Uterus (tissue), 3 donors: ENCODE measurements at regions not wholly inside any gene's neighbourhood (a gene's known extent, or its start where the extent isn't known, plus 50 kb on each side); places are given as distances from the start of the nearest gene placed in this dataset.

Experiments used
- DNase-seq, 2 donors: peaks; one replicate each; pipeline ENCODE4 v3.0.0-alpha.2; 2019 to 2020
- H3K27ac ChIP-seq, 2 donors: fragments of 200-600 bp; sonication (generic); 1 replicate in 1 of 2; 2 replicates in 1 of 2; pipeline ENCODE4 v1.5.1; 2016 to 2018
- H3K27me3 ChIP-seq, 2 donors: fragments of 200-600 bp; sonication (generic); one replicate each; pipeline ENCODE4 v1.5.1; 2018 to 2019; ENCODE audit warnings: control low read depth in 1 of 2
- H3K36me3 ChIP-seq, 2 donors: fragments of 200-600 bp; sonication (generic); one replicate each; pipeline ENCODE4 v1.5.1; 2019; ENCODE audit warnings: control low read depth in 1 of 2
- H3K4me1 ChIP-seq, 2 donors: fragments of 200-600 bp; sonication (generic); one replicate each; pipeline ENCODE4 v1.5.1; 2018 to 2019; ENCODE audit warnings: control low read depth in 1 of 2
- H3K4me3 ChIP-seq, 2 donors: fragments of 200-600 bp; sonication (generic); 1 replicate in 1 of 2; 2 replicates in 1 of 2; pipeline ENCODE4 v1.5.1; 2018 to 2019; ENCODE audit warnings: mild to moderate bottlenecking in 1 of 2
- H3K9me3 ChIP-seq, 2 donors: fragments of 200-600 bp; sonication (generic); one replicate each; pipeline ENCODE4 v1.5.1; 2019; ENCODE audit warnings: control low read depth in 1 of 2
- CTCF ChIP-seq, 4 experiments: fragments of 200-600 bp in 2 of 4; fragments of 450-650 bp in 2 of 4; sonication (generic) in 2 of 4; IDR thresholded peaks; one replicate each; pipeline ENCODE4 v1.5.1; 2016 to 2019; ENCODE audit warnings: antibody characterized with exemption in 4 of 4, mild to moderate bottlenecking in 2 of 4, moderate library complexity in 1 of 4
- POLR2A ChIP-seq, 2 donors: fragments of 450-650 bp; IDR thresholded peaks; one replicate each; pipeline ENCODE4 v1.6.1; 2016; ENCODE audit warnings: antibody characterized with exemption in 2 of 2, mild to moderate bottlenecking in 1 of 2, moderate library complexity in 1 of 2
- intact Hi-C: fragments of 100-400 bp; cut with DNase I; formaldehyde crosslinking; loops from one replicate; pipeline ENCODE4 v1.15.1; 2023; ENCODE audit warnings: low total_unique reads
- donor health status: DM: yes; HTN: yes; CAD: no.

GRCh38 chr10:58885146-58885545 lies 291.3 kb upstream of the PHYHIPL start:
- no peak for TF ChIP-seq POLR2A (IDR thresholded peaks at IDR 0.05)
- no peak for TF ChIP-seq CTCF (IDR thresholded peaks at IDR 0.05)
- no peaks in the 10 kb centered on the region for H3K36me3 ChIP-seq
- H3K27ac ChIP-seq = no peak overlapping the region
- H3K27me3 ChIP-seq = no peaks in the 10 kb centered on the region
- no peak overlapping the region for H3K4me3 ChIP-seq
- peaks cover 0 to 4% of the 10 kb centered on the region in 2 donors for H3K9me3 ChIP-seq
- no peaks in the 10 kb centered on the region for H3K4me1 ChIP-seq
- intact Hi-C loops = no loop called here
- DNase-seq = no peak

- H3K27me3 ChIP-seq = no peaks in the 10 kb centered on the region
- intact Hi-C loops = no loop called here
- no peaks in the 10 kb centered on the region for H3K36me3 ChIP-seq
- DNase-seq = no peak
- no peaks in the 10 kb centered on the region for H3K4me1 ChIP-seq
- no peak overlapping the region for H3K27ac ChIP-seq
- TF ChIP-seq CTCF (IDR thresholded peaks at IDR 0.05) (no peak), POLR2A (IDR thresholded peaks at IDR 0.05) (no peak)
- H3K9me3 ChIP-seq = peaks cover 0 to 4% of the 10 kb centered on the region in 2 donors
- H3K4me3 ChIP-seq = no peak overlapping the region
Observed at GRCh38 chr10:58885686-58886345, 290.6 kb upstream of the PHYHIPL start.

- TF ChIP-seq POLR2A (IDR thresholded peaks at IDR 0.05) = no peak
- no peak for TF ChIP-seq CTCF (IDR thresholded peaks at IDR 0.05)
- Histone ChIP-seq H3K4me1 (no peaks in the 10 kb centered on the region), H3K36me3 (no peaks in the 10 kb centered on the region), H3K9me3 (peaks cover 0 to 4% of the 10 kb centered on the region in 2 donors), H3K4me3 (no peak overlapping the region), H3K27ac (no peak overlapping the region), H3K27me3 (no peaks in the 10 kb centered on the region)
- intact Hi-C loops = no loop called here
- DNase-seq = no peak
Observed at GRCh38 chr10:58886406-58886805, 290.0 kb upstream of the PHYHIPL start.

GRCh38 chr10:58887474-58887873 lies 289.0 kb upstream of the PHYHIPL start:
- no peak for DNase-seq
- Histone ChIP-seq H3K9me3 (peaks cover 0 to 2% of the 10 kb centered on the region in 2 donors), H3K4me3 (no peak overlapping the region), H3K36me3 (no peaks in the 10 kb centered on the region), H3K4me1 (no peaks in the 10 kb centered on the region), H3K27ac (no peak overlapping the region), H3K27me3 (no peaks in the 10 kb centered on the region)
- TF ChIP-seq CTCF (IDR thresholded peaks at IDR 0.05) (no peak), POLR2A (IDR thresholded peaks at IDR 0.05) (no peak)
- intact Hi-C loops = no loop called here

- DNase-seq = no peak
Observed at GRCh38 chr10:58888957-58889356, 287.5 kb upstream of the PHYHIPL start.

More at GRCh38 chr10:58888957-58889356, 287.5 kb upstream of the PHYHIPL start:
- Histone ChIP-seq H3K9me3 (no peaks in the 10 kb centered on the region), H3K27me3 (no peaks in the 10 kb centered on the region), H3K4me1 (no peaks in the 10 kb centered on the region), H3K27ac (no peak overlapping the region), H3K4me3 (no peak overlapping the region), H3K36me3 (no peaks in the 10 kb centered on the region)
- no peak for TF ChIP-seq CTCF (IDR thresholded peaks at IDR 0.05)
- TF ChIP-seq POLR2A (IDR thresholded peaks at IDR 0.05) = no peak
- intact Hi-C loops = no loop called here
